Heart right ventricle (tissue), 16 donors: ENCODE measurements at regions not wholly inside any gene's neighbourhood (a gene's known extent, or its start where the extent isn't known, plus 50 kb on each side); places are given as distances from the start of the nearest gene placed in this dataset.

ENCODE experiments used
- ATAC-seq, 8 donors: fragments of 200-7000 bp; cut with Tn5 transposase; one replicate each; pipeline ENCODE4 v1.9.1; 2020; ENCODE audit warnings: mild to moderate bottlenecking in 8 of 8, moderate library complexity in 8 of 8, moderate number of reproducible peaks in 1 of 8
- DNase-seq, 2 donors: peaks; one replicate each; pipeline ENCODE4 v3.0.0-alpha.2; 2020
- H3K27ac ChIP-seq, 10 donors: fragments of 200-600 bp; sonication (generic) in 2 of 10; one replicate each; pipeline versions ENCODE4 v1.5.0 to v1.8.0; 2020 to 2022; ENCODE audit warnings: mild to moderate bottlenecking in 3 of 10
- H3K27me3 ChIP-seq, 7 donors: fragments of 200-600 bp; one replicate each; pipeline ENCODE4 v1.8.0; 2021 to 2022; ENCODE audit warnings: mild to moderate bottlenecking in 2 of 7
- H3K36me3 ChIP-seq, 9 donors: fragments of 200-600 bp; sonication (generic) in 1 of 9; one replicate each; pipeline versions ENCODE4 v1.5.0 to v1.8.0; 2020 to 2022; ENCODE audit warnings: mild to moderate bottlenecking in 2 of 9
- H3K4me1 ChIP-seq, 9 donors: fragments of 200-600 bp; sonication (generic) in 1 of 9; one replicate each; pipeline versions ENCODE4 v1.5.0 to v1.8.0; 2020 to 2022; ENCODE audit warnings: mild to moderate bottlenecking in 4 of 9
- H3K4me3 ChIP-seq, 10 donors: fragments of 200-600 bp; sonication (generic) in 2 of 10; one replicate each; pipeline versions ENCODE4 v1.5.0 to v1.8.0; 2020 to 2022; ENCODE audit warnings: mild to moderate bottlenecking in 7 of 10, moderate library complexity in 2 of 10
- H3K9me3 ChIP-seq, 11 donors: fragments of 200-600 bp in 10 of 11; sonication (generic) in 2 of 11; one replicate each; pipeline versions ENCODE4 v1.5.0 to v1.8.0; 2013 to 2022; ENCODE audit warnings: mild to moderate bottlenecking in 2 of 11, control low read depth in 1 of 11, moderate library complexity in 1 of 11
- WGBS, 2 donors: extraction: QIAGEN DNeasy Blood & Tissue Kit; methylation state at CpG; one replicate each; pipeline ENCODE4 v1.1.7; 2013; ENCODE audit warnings: inconsistent platforms in 1 of 2; 5-methylcytosine and 5-hydroxymethylcytosine counted together
- intact Hi-C, 10 donors: fragments of 100-400 bp; cut with DNase I; formaldehyde crosslinking; loops; one replicate each; pipeline versions ENCODE4 v1.11.1 to v1.14.2; 2022
- TF ChIP-seq, protein P1 (sequence below), 9 donors: fragments of 200-600 bp; sonication (generic) in 2 of 9; IDR thresholded peaks; one replicate each; pipeline versions ENCODE4 v1.5.0 to v1.8.0; 2021 to 2022; ENCODE audit warnings: antibody characterized with exemption in 9 of 9, mild to moderate bottlenecking in 5 of 9, moderate library complexity in 1 of 9
- donor health status: Arrhythmogenic right ventricular cardiomyopathy.
- donor health status: ischemic (EF 13 %, LVEDD 7.1; RV severe dilation, severe dysfunction).
- donor health status: healthy with polysubstance abuse.
- donor health status: DM: no; HTN: yes; CAD: no.
- donor health status: DM: no; HTN: no; CAD: no.
- donor health status: ischemic (EF 25% LVEDD 6.9; RV normal size, moderate dysfunction).
- donor health status: ischemic (EF 25% LVEDD 5.7; RV mildly dilated, moderate dysfunction).
- donor health status: healthy.
- donor health status: DM: yes; HTN: yes; CAD: no.
- donor health status: Ischemic cardiomyopathy.
- donor health status: ischemic (EF 35%, LVEDD 5.7; RV mildly dilated, moderate dysfunction).
- donor health status: nonischemic (EF 11% LVEDD 7.7; RV severe dilation, severe dysfunction).
- donor health status: DM: yes; HTN: yes; CAD: no.
- donor health status: PGD.
- donor health status: ischemic (EF 29% LVEDD 5.4; RV normal size, mild dysfunction).
- donor health status: nonischemic (EF 23%, LVEDD 6.1; RV moderate dilation, normal function).

DNA sequence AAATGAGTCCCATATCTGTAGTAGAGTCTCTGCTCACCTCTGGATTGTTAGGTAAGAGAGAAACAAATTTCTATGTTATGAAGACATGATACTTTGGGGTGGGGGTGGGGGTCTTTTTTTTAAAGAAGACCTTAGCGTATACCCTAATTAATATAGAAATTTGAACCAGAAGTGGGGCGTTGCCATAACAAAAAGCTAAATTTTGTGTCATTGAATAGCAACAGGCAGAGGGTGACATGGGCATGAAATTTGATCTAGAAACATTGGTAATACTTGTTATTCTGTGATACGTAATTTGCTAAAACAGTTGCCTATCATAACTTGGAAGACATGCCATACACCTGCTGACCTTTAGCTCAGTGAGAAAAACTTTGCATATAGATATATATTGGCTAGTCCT, 92.3 kb upstream of the SLC38A2 start:
- 98 to 99% methylated on average over 3 of the region's 3 CpGs for WGBS, 2 donors
- Histone ChIP-seq H3K9me3 (no peaks in the 10 kb centered on the region), H3K27ac (no peak overlapping the region), H3K27me3 (no peaks in the 10 kb centered on the region), H3K4me3 (no peak overlapping the region), H3K4me1 (peaks cover 7 to 62% (median 41%) of the 10 kb centered on the region in 9 donors), H3K36me3 (no peaks in the 10 kb centered on the region)
- DNase-seq (no peak), ATAC-seq (no peak)
- TF ChIP-seq, protein P1, sequence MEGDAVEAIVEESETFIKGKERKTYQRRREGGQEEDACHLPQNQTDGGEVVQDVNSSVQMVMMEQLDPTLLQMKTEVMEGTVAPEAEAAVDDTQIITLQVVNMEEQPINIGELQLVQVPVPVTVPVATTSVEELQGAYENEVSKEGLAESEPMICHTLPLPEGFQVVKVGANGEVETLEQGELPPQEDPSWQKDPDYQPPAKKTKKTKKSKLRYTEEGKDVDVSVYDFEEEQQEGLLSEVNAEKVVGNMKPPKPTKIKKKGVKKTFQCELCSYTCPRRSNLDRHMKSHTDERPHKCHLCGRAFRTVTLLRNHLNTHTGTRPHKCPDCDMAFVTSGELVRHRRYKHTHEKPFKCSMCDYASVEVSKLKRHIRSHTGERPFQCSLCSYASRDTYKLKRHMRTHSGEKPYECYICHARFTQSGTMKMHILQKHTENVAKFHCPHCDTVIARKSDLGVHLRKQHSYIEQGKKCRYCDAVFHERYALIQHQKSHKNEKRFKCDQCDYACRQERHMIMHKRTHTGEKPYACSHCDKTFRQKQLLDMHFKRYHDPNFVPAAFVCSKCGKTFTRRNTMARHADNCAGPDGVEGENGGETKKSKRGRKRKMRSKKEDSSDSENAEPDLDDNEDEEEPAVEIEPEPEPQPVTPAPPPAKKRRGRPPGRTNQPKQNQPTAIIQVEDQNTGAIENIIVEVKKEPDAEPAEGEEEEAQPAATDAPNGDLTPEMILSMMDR (IDR thresholded peaks at IDR 0.05): no peak
- intact Hi-C loops: loop anchor here in 2 of 10 donors (5.0 kb wide), 2 partner anchors 83 to 197 kb away; no protein-coding TSS in a partner anchor

DNA sequence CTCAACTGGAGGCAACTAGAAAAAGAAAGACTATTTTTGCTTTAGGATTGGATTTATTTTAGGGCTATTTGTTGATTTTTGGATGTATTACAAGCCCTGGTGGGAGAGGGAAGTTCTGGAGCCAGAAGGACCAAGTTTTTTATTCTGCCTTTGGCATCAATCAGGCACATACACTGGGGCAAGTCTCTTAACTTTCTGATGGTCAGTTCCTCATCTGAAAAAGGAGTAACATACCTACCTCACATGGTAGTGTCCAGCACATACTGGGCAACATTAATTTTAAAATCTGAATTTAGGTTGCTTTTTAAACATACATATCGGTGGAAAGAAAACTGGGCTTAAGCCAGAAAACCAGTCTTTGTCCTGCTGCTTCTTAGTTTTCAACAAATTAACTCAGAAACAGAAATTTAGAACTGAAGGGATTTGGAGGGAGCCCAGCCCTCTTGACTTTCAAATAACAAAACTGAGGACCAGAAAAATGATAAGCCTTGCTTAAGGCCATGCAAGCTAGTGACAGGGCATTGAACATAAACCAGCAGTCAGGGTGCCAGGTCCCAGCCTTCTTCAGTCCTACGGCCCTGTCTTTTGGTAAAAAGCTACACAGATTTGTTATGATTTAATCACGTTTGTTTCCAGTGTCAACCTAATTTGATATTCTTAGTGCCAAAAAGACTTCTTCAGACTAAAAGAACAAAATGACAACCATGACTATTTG, 90.2 kb upstream of the SLC38A2 start:
- ATAC-seq (no peak), DNase-seq (no peak)
- Histone ChIP-seq H3K27ac (peak overlapping the region in 7 of 10 donors; percentile 9 to 54 (median 42)), H3K4me3 (no peak overlapping the region), H3K9me3 (no peaks in the 10 kb centered on the region), H3K36me3 (no peaks in the 10 kb centered on the region), H3K4me1 (peaks cover 4 to 68% (median 34%) of the 10 kb centered on the region in 9 donors), H3K27me3 (no peaks in the 10 kb centered on the region)
- intact Hi-C loops: loop anchor here in 2 of 10 donors (5.0 kb wide), 2 partner anchors 80 to 200 kb away; no protein-coding TSS in a partner anchor
- TF ChIP-seq, protein P1 (IDR thresholded peaks at IDR 0.05): no peak
- WGBS, 2 donors: 57 to 59% methylated on average over 3 of the region's 3 CpGs

DNA sequence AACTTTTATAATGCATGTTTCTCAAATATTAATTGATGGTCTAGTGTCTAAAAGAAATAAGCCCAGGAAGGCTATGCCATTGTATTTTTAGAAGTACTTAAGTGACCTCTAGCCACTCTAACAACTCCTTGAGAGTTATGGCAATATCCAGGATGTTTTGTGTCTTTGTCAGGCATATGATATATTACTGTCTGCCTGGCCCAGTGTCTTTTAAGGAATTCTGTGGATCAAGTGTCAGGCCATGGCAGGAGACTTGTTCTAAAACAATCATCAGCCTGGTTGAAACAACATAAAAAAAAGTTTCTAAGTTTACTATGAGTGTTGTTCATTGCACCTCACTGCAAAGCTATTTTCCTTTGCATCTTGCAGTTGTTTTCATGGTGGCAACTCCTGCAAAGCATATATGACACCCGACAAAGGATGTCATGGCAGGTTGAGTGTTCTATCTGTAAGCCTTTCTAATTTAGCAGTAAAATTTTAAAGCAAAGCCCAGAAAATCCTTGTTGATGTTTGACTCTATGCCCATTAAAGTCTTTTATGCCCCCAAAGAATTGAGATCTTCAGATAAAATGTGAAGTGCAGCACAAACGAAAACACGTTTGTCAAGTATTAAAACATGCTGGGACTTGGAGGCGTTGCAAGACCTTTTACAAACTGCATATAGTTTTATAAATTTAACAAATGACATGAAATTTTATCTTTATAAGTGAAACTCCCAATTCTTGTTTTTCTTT, 89.5 kb upstream of the SLC38A2 start:
- no peaks in the 10 kb centered on the region for H3K27me3 ChIP-seq
- H3K36me3 ChIP-seq: no peaks in the 10 kb centered on the region
- 53 to 59% methylated on average over 4 of the region's 4 CpGs for WGBS, 2 donors
- DNase-seq (no peak), ATAC-seq (peak in 3 of 8 donors; percentile 24 to 38 (median 29))
- peaks cover 4 to 60% (median 33%) of the 10 kb centered on the region in 9 donors for H3K4me1 ChIP-seq
- H3K9me3 ChIP-seq: no peaks in the 10 kb centered on the region
- H3K4me3 ChIP-seq: no peak overlapping the region
- intact Hi-C loops: loop anchor here in 2 of 10 donors (5.0 kb wide), 2 partner anchors 80 to 200 kb away; no protein-coding TSS in a partner anchor
- TF ChIP-seq, protein P1 (IDR thresholded peaks at IDR 0.05): no peak
- H3K27ac ChIP-seq: peak overlapping the region in 5 of 10 donors; percentile 32 to 54 (median 45)

DNA sequence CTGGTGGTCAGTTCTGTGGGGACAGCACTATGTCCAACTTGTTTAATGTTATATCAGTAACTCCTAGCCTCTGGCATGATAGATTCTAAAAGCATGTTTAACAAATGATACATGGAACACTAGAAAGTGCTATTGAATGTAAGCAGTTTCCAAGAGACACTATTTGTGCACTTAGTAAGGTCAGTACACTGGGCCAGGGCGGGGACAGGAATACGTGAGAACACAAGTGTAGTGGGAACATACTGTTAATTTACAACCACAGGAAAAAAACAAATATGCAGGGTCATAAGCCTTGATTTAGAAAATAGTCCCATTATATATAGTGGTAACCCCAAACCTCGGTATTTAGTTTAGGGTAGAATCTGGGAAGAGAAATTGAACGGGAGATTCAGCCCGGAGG, 88.9 kb upstream of the SLC38A2 start:
- Histone ChIP-seq H3K4me3 (no peak overlapping the region), H3K27ac (peak overlapping the region in 4 of 10 donors; percentile 12 to 32 (median 25)), H3K4me1 (peaks cover 4 to 61% (median 38%) of the 10 kb centered on the region in 9 donors), H3K36me3 (no peaks in the 10 kb centered on the region), H3K27me3 (no peaks in the 10 kb centered on the region), H3K9me3 (no peaks in the 10 kb centered on the region)
- DNase-seq (no peak), ATAC-seq (peak in 4 of 8 donors; percentile 36 to 77 (median 40))
- TF ChIP-seq, protein P1 (IDR thresholded peaks at IDR 0.05): no peak
- intact Hi-C loops: loop anchor here in 2 of 10 donors (5.0 kb wide), 2 partner anchors 79 to 201 kb away; no protein-coding TSS in a partner anchor
- WGBS, 2 donors: 71 to 77% methylated on average over 5 of the region's 5 CpGs
